Inferior parietal cortex (tissue), 1 donor: ENCODE measurements at regions not wholly inside any gene's neighbourhood (a gene's known extent, or its start where the extent isn't known, plus 50 kb on each side); places are given as distances from the start of the nearest gene placed in this dataset.
"Not testable (repeated sequence)": the region's sequence is repeated elsewhere in the genome, so short reads cannot be mapped to it uniquely, and the experiment has no call there.

Source experiments
- DNase-seq: peaks from one replicate; pipeline ENCODE4 v3.0.0-alpha.2; 2016; ENCODE audit errors: extremely low spot score

GRCh38 chr6:115811541-115811940 lies 249.2 kb downstream of the FRK start:
- no peak for DNase-seq

GRCh38 chr6:115798229-115798628 lies 262.5 kb downstream of the FRK start:
- DNase-seq: no peak

GRCh38 chr6:115796829-115797228 lies 263.9 kb downstream of the FRK start:
- no peak for DNase-seq

- no peak for DNase-seq
These were observed 264.6 kb downstream of the FRK start for GRCh38 chr6:115796061-115796460.

GRCh38 chr6:115783402-115784061 lies 277.2 kb downstream of the FRK start:
- DNase-seq: no peak

- DNase-seq: no peak
These were observed 278.1 kb downstream of the FRK start for GRCh38 chr6:115782612-115783011.

- DNase-seq: no peak
These were observed 286.9 kb downstream of the FRK start for GRCh38 chr6:115773741-115774140.

GRCh38 chr6:115770851-115771250 lies 289.8 kb downstream of the FRK start:
- no peak for DNase-seq

- DNase-seq: no peak
These were observed 292.2 kb downstream of the FRK start for GRCh38 chr6:115768500-115768899.

GRCh38 chr6:115767931-115768330 lies 292.8 kb downstream of the FRK start:
- DNase-seq: no peak

- no peak for DNase-seq
These were observed 293.8 kb downstream of the FRK start for GRCh38 chr6:115766745-115767462.

GRCh38 chr6:115765966-115766365 lies 294.7 kb downstream of the FRK start:
- no peak for DNase-seq

GRCh38 chr6:115759051-115759450 lies 301.6 kb downstream of the FRK start:
- no peak for DNase-seq

GRCh38 chr6:115753446-115753845 lies 307.2 kb downstream of the FRK start:
- DNase-seq: no peak

- no peak for DNase-seq
These were observed 309.7 kb downstream of the FRK start for GRCh38 chr6:115750946-115751345.

- DNase-seq: no peak
These were observed 310.4 kb downstream of the FRK start for GRCh38 chr6:115750292-115750691.

GRCh38 chr6:115747719-115748118 lies 313.0 kb downstream of the FRK start:
- no peak for DNase-seq

GRCh38 chr6:115746583-115746982 lies 314.1 kb downstream of the FRK start:
- DNase-seq: not testable (repeated sequence)

- no peak for DNase-seq
These were observed 319.8 kb downstream of the FRK start for GRCh38 chr6:115740907-115741306.

GRCh38 chr6:115735610-115736009 lies 325.1 kb downstream of the FRK start:
- DNase-seq: no peak

GRCh38 chr6:115733426-115733825 lies 327.3 kb downstream of the FRK start:
- no peak for DNase-seq

GRCh38 chr6:115729036-115729435 lies 331.7 kb downstream of the FRK start:
- DNase-seq: no peak

GRCh38 chr6:115728171-115728570 lies 332.5 kb downstream of the FRK start:
- no peak for DNase-seq

- no peak for DNase-seq
These were observed 339.1 kb downstream of the FRK start for GRCh38 chr6:115721564-115721963.
